Gastroesophageal sphincter (tissue), 3 donors: ENCODE measurements at regions not wholly inside any gene's neighbourhood (a gene's known extent, or its start where the extent isn't known, plus 50 kb on each side); places are given as distances from the start of the nearest gene placed in this dataset.

Source experiments
- POLR2A ChIP-seq, 2 donors: fragments of 450-650 bp; IDR thresholded peaks; one replicate each; pipeline ENCODE4 v1.6.1; 2017; ENCODE audit warnings: antibody characterized with exemption in 2 of 2, mild to moderate bottlenecking in 2 of 2, moderate library complexity in 1 of 2
- POLR2AphosphoS5 ChIP-seq: sonication (generic); formaldehyde crosslinking; IDR thresholded peaks from one replicate; pipeline ENCODE4 v1.6.1; 2017; ENCODE audit warnings: antibody characterized with exemption
- TF ChIP-seq, protein P1 (sequence below), 4 experiments: fragments of 200-600 bp in 2 of 4; fragments of 450-650 bp in 2 of 4; sonication (generic) in 1 of 4; IDR thresholded peaks; one replicate each; pipeline ENCODE4 v1.5.1; 2017 to 2019; ENCODE audit warnings: antibody characterized with exemption in 4 of 4, mild to moderate bottlenecking in 2 of 4, moderate library complexity in 2 of 4

DNA sequence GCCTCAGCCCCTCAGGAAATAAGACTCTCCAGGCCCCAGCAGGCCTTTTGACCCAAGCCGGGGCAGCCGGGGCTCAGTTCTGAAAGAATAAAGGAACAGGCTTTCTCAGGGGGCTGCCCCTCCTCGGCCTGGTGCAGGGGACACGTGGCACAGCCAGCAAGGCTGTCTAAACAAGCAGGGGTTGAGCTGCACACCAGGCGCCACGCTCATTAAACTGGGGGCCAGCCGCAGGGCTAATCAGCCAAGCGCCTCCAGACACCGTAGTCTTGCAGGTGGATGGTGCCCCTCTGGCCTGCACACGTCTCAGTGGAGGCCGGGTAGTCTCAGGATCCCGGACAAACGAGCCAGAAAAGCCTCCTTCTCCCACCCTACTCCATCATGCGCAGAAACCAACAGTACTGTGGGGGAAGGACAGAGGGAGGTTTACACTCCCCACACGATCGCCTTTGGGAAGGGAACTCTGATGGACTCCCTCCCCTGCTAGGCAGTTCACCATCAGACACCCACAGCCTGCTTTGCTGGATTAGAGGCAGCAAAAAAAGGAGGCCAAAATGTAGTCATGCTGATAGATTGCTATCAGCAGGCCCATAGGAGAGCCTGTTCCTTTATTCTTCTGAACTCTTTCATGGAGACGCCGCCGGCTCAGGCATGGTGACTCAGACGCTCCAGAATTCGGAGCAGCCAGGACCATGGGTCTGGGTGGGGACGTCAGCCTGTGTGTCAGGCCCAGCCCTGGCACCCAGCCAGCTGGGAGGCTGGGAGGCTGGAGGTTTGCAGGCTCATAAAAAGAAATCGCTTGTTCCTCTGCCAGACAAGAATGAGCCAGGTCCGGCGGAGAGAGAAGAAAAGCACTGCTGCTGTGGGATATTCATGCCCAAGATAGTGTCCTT is 342.4 kb downstream of the BCOR start:
- TF ChIP-seq, protein P1, sequence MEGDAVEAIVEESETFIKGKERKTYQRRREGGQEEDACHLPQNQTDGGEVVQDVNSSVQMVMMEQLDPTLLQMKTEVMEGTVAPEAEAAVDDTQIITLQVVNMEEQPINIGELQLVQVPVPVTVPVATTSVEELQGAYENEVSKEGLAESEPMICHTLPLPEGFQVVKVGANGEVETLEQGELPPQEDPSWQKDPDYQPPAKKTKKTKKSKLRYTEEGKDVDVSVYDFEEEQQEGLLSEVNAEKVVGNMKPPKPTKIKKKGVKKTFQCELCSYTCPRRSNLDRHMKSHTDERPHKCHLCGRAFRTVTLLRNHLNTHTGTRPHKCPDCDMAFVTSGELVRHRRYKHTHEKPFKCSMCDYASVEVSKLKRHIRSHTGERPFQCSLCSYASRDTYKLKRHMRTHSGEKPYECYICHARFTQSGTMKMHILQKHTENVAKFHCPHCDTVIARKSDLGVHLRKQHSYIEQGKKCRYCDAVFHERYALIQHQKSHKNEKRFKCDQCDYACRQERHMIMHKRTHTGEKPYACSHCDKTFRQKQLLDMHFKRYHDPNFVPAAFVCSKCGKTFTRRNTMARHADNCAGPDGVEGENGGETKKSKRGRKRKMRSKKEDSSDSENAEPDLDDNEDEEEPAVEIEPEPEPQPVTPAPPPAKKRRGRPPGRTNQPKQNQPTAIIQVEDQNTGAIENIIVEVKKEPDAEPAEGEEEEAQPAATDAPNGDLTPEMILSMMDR (IDR thresholded peaks at IDR 0.05) = no peak
- TF ChIP-seq POLR2A (IDR thresholded peaks at IDR 0.05) (no peak), POLR2AphosphoS5 (peak; percentile 75)
